C1 segment of cervical spinal cord (tissue), 14 donors: ENCODE measurements at regions not wholly inside any gene's neighbourhood (a gene's known extent, or its start where the extent isn't known, plus 50 kb on each side); places are given as distances from the start of the nearest gene placed in this dataset.

ENCODE experiments used
- DNase-seq, 14 donors: peaks; one replicate each; lab custom pipeline; 2025; lab: John Stamatoyannopoulos, UW

GRCh38 chr19:28486473-28486872 is 726.5 kb downstream of the UQCRFS1 start:
- DNase-seq: no peak

DNA sequence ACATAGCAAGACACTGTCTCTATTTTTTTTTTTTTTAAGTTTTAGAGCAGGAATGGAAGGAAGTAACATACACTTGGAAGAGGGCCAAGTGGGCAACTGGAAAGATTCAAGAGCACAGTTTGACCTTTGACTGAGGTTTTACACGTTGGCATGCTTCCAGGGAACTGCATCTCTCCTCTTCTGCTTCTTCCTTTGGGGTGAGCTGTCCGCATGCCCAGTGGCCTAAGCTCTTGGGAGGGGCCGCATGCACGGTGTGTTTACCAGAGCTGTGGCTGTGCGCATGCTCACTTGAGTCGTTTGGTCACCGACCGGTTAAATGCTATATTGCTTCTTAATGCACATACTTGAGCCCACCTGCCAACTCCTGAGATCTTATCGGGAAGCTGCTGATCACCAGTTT is 727.7 kb downstream of the UQCRFS1 start:
- DNase-seq: no peak

DNA sequence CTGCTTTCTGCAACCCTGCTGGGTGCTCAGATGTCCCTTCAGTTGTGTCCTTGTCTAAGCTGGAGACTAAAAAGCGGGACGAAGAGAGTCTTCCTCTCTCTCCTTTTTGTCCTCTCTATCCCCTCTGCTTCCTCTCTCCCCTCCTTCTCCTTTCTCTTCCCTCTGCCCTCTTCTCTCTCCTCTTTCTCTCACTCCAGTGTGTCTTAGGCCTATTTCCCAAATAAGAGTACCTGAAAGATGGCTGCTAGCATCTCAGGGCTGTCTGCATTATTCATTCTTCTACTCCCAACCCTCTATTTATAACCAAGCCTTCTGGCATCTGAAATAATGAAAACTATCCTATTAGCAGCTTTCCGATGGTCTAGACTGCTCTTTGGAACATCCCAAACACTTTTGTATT is 729.8 kb downstream of the UQCRFS1 start:
- no peak for DNase-seq

GRCh38 chr19:28482221-28482620 is 730.7 kb downstream of the UQCRFS1 start:
- DNase-seq: no peak

GRCh38 chr19:28481674-28482073 is 731.3 kb downstream of the UQCRFS1 start:
- no peak for DNase-seq

DNA sequence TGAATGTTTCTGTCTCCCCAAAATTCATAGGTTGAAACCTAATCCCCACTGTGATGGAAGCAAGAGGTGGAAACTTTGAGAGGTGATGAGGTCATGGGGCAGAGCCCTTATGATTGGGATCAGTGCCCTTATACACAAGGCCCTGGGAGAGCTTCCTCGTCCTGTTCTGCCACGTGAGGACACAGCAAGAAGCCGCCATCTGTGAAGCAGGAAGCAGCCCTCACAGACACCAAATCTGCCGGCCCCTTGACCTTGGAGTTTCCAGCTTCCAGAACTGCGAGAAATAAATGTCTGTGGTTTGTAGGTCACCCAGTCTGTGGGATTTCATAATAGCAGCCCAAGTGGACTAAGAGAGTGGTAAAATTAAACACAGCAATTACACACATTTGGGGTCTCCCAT is 737.4 kb downstream of the UQCRFS1 start:
- DNase-seq: no peak

DNA sequence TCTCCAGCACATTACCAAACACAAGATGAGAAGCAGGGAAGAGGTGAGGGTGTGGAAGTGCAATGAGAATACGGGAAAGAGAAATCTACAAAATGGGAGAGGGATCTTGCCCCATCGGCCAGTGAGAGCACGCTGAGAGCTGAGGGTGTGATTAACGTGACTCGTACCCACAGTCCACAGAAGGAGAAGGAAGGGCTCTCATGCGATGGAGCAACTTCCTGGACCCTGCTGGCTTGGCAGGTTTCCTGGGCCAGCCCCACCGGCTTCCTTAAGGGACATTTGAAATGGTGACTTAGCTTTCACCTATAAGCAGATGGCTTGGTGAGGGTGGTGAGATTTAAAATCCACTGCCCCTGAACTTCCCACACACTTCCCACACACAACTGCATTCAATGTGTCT is 740.1 kb downstream of the UQCRFS1 start:
- DNase-seq: peak in 1 of 14 donors; percentile 17

DNA sequence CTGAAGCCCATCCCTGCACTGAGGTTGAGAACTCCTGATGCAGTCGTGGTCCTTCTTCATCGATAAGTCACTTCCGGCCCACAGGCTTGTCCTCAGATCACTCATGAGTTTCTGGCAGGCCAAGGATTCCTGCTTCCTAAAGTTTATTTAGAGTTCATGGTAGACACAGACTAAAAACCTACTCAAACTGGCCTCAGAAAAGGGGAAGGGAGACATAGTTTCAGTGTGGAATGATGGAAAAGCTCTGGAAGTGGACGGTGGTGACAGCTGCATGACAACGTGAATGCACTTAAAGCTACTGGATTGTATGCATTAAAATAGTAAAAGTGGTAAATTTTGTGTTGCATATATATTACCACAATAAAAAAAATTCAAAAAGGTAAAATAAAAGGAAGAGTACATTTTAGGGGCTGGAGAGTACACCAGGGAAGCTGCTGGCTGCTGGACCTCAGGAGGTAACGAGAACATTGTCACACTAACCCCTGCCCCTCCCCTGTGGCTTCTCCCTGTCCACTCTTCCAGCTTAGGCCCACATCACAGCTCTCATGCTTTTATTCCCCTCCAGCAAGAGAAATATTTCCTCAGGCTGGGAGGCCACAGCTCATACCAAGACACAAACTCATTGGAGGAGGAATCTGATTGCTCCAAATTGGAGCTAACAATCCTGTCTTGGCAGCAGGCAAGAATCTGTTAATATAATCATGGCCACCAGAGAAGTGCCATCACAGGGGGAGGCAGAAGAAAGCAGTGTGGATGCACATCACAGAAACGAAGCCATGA is 741.0 kb downstream of the UQCRFS1 start:
- no peak for DNase-seq

DNA sequence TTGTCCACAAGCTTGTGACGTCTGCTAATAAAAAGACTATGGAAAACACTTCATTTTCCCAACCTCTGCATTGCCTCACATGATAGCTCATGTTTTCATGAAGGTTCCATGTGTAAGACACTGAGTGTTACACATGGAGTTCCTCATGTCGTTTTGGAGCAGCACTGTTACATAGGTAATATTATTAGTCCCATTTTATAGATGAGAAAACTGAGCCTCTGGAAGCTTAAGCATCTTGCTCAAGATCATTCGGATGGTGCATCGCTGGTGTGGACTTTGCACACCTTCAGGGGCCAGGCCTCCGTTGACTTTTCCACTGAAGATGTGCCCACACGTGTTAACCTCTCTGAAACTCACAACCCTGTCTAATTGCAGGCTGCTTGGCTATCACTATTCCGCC is 743.4 kb downstream of the UQCRFS1 start:
- no peak for DNase-seq

DNA sequence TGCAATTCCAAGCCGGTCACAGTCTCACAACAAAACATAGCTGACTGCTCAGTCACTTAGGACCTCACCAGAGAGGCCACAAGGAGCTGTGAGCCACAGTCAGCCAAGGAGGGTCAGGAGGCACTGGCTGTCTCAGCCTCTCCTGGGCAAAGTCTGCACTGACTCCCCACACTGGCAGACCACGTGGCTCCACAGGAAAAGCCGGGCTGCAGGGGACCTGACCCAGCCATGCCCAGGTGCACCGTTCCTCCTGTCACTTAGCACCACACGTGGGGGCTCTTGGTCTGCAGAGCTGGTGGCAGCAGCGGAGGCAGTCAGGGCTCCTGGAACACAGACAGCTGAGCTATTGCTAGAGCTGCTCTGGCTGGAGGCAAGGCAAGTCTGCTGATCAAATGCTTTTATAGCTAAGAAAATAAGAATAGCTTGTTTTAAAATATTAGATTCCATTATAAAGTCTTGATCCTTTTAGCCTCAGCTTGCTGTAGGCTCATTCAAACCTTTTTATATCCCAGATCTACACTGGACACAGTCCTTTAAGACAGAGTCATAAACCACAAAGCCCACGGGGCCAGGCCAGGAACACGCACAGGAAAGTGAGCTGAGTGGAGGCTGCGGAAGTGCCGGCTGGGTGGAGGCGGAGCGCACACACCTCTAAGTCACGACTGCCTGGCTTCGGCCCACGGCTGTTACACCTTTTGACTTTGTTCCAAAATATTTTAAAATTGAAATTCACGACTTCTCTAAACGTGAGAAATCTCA is 744.1 kb downstream of the UQCRFS1 start:
- DNase-seq: no peak

DNA sequence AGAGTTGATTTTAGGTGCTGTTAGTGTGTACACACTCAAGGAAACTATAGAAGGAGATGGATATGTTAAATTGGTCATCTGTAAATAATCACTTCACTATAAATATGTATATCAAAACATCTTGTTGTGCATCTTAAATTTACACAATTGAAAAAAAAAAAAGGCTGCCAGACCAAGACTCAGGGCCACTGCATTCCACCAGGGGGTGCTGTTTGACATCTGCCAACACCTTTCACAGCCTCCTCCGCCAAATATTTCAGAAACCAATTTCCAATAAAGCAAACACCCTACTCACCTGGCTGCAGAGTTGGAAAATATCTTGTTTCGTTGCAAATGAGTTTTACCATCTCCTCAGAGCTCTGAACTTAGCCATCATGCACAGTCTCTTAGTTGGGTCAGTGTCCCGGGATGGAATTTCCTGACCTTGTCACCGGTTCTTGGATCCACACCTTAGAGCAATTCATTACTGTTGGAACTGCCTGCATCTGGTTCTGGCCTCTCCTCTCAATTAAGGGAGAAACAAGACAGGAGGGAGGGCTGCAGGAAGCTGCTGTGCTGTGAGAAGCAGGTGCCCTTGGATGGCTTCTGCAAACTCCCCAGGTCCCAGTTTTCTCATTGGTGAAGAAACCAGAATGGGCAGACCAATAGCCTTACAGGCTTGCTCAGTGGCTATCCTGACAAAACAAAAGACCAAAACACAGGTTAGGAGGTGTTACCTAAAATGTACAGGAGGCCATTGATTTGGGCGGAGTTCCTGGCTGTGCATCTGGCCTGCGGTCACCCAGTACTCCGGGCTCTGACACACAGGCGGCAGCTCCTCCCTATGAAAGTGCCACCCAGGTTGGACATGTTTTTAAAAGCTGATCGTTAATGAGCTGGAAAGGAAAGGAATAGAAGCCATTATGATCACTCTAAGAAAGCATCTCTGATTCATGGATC is 746.6 kb downstream of the UQCRFS1 start:
- DNase-seq: peak in 5 of 14 donors; percentile 3 to 18 (median 7)

DNA sequence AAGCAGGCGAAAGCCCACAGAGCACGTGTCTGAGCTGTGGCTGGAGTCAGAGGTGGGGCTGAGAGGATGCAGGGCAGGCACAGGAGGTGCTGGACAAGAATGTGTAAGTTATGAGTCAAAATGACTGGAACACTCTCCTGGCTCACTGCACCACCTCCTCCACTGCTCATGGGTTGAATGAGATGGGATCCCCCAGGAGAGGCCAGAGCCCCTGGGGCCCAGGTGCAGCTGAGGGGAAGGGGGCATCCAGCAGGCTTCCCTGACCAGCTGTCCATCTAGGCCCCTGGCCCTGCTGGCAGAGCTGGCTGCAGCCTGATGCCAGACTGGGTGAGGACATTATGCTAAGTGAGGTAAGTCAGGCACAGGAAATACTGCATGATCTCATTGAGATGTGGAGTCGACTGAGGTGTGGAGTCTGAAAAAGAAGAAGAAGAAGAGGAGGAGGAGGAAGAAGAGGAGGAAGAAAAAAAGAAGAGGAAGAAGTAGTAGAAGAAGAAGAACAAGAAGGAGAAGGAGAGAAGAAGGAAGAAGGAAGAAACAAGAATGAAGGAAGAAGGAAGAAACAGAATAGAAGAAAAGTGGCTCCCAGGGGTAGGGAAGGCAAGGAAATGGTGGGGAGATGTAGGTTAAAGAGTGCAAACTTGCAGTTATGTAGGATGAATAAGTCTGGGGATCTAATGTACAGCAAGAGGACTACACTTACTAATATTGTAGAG is 747.4 kb downstream of the UQCRFS1 start:
- DNase-seq: no peak

DNA sequence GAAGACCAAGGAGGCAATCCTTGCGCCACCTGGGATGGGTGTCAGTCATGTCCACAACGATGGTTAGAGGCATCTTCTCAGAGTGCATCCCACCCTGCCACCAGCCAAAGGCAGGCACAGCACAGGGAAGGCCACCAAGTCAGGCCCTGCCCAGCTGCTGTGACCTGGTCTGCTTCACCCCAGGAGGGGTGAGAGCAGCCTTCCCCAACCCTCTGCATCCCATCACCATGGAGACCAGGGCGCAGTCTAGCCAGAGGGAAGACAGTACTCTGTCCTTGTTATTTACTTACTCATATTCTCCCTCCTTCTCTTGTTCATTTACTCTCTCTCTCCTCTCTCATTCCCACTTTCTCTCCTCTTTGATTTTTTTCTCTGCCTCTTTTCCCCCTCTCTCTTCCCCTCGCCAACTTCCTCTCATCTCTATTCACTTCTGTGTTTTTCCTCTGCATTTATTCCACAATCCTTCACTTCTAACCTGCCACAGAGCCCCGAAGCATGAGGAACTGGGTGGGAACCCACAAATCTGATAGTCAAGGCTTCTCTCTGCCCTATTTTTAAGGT is 749.4 kb downstream of the UQCRFS1 start:
- DNase-seq: no peak

DNA sequence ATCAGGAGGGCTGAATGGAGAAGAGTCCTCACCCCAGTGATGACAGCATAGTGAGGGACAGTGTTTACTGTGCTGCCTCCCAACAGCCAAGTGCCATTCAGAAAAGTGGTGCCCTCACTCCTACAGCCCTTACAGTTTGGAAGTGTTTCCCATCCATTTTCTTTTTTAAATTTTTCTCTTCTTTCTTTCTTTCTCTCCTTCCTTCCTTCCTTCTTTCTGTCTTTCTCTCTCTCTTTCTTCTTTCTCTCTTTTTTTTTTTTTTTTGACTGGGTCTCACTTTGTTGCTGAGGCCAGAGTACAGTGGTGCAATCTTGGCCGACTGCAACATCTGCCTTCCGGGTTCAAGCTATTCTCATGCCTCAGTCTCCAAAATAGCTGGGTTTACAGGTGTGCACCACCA is 755.3 kb downstream of the UQCRFS1 start:
- no peak for DNase-seq

GRCh38 chr19:28456708-28457320 is 756.1 kb downstream of the UQCRFS1 start:
- no peak for DNase-seq

- DNase-seq: no peak
Observed at GRCh38 chr19:28456252-28456651, 756.7 kb downstream of the UQCRFS1 start.

- no peak for DNase-seq
Observed at GRCh38 chr19:28454083-28454482, 758.9 kb downstream of the UQCRFS1 start.

DNA sequence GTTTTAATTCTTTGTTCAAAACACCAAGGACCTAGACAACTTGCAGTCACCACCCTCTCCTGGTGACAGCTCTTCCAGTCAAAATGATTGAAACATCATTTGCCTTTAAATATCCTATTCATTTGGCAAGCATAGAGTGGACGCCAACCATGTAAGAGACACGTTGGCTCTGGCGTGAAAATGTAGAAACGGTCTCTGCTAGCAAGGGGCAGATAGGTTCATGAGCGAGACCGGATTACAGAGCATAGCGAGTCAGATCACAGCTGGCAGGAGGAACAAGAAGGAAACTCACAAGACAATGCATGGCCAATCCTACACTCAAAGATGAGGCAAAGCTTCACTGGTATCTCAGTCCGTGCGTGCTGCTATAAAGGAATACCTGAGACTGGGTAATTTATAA is 759.5 kb downstream of the UQCRFS1 start:
- DNase-seq: no peak

GRCh38 chr19:28449803-28450202 is 763.1 kb downstream of the UQCRFS1 start:
- no peak for DNase-seq

DNA sequence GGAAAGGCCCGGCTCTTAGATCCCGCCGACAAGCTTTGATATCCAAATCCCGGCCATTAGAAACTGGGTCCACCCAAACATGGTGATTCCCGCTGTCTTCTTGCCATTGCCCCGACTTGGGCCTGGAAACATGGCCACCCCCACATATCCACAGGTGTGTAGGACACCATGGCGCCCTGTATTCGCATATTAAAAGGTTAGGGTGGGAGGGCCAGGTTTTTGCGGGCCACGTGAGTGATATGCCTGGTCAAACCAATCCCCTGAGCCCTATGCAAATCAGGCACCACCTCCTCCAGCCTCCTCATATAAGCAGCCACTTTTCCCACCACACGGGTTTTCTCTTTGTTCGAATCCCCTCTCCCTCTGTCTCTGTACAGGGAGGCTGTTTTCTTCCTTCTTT is 766.4 kb downstream of the UQCRFS1 start:
- DNase-seq: no peak

GRCh38 chr19:28445826-28446225 is 767.1 kb downstream of the UQCRFS1 start:
- no peak for DNase-seq
